HG03571 (cell line): ENCODE measurements at regions not wholly inside any gene's neighbourhood (a gene's known extent, or its start where the extent isn't known, plus 50 kb on each side); places are given as distances from the start of the nearest gene placed in this dataset.

ENCODE experiments used
- ATAC-seq: cut with Tn5 transposase; IDR thresholded peaks from one replicate; pipeline ENCODE4 v1.9.1; 2021; ENCODE audit not compliant: unreplicated experiment

DNA sequence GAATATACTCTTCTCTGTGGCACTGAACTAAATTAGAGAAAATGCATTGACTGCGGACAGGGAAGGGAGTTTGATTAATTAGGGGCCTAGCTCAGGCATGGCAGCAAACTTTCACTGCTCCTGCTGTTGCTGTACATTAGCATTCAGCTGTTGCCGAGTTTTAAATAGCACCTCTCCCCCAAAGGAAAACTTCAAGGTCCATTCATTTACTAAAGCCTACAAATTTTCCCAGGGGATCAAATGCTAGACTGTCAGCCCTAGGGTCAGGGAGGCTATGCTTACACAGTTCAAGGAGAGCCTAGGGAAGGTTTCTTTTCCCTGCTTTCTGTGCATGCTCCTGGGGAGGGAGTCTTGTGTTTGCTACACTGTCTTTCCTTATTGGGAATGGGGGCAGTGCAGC lies 60.0 kb upstream of the GZMB start:
- ATAC-seq, result no peak

DNA sequence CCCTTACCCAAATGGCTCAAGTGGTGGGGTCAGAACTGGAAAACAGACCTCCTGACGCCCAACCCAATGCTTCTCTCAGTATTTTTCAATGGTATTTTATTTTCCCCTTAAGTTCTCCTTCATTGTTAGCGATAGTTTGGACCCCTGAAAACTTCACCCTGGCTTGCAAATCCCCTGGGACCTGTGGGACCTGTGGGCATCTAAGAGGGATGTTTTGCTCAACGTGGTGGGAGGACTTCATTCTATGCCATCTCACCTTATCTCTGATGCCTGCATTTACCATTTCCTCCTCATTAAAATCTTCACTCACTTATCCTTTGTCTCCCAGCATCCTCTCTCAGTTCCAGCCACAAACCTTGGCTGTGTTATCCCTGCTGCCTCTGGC lies 59.4 kb upstream of the GZMB start:
- no peak for ATAC-seq

DNA sequence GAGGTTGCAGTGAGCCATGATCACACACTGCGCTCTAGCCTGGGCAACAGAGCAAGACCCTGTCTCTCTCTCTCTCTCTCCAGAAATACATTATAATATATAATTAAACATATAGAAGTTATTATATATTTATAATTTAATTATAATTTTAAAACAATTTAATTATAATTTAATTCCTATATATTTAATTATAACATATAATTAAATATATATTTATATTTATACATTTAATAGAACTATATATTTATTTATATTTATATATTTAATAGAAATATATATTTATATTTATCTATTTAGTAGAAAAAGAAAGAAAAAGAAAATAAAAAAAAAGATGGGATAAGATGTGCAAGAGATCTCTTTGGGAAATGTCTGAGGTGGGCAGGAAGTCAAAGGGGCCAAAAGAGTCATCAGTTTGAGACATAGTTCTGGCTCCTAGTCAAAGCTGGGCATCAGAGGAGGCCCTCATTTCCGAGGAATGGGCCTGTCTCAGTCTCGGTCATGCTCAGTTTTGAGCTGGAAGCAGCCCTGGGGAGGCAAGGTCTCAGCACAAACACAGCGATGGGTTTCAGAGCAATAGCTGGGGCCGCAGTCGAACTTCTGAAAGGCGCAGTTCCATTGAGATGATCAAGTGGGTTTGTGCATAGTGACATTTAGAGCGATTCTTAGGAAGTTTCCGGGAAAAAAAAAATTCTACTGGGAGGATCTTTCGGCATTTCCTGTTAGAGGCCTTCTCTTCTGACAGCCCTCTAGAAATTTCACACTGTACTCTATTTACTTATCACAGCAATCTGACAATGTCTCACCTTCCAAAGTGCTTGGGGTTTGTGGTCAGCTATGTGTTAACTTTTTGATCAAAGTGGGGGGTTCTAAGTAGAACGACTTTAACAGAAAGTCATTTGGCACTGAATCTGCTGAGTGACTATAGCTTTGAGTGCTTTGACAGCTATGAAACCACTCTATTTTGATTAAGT lies 58.7 kb upstream of the GZMB start:
- no peak for ATAC-seq

DNA sequence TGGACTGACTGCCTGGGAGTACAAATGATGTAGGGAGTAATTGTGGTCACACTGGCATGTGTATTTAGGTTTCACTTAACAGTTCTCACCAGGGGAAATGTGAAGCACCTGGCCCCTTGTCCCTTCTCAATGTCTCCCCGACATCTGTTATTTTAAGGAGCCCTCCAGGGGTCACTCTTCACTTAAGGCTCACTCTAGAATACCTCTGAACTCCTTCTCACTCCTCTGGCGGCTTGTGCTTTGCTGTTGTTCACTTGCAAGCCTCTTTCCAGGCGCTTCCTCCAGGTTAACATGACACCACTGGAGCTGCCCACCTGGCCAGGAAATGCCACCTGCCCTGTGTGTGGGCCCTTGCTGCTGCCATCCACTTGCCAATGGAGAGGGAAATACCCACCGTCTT lies 56.5 kb upstream of the GZMB start:
- ATAC-seq, result no peak

DNA sequence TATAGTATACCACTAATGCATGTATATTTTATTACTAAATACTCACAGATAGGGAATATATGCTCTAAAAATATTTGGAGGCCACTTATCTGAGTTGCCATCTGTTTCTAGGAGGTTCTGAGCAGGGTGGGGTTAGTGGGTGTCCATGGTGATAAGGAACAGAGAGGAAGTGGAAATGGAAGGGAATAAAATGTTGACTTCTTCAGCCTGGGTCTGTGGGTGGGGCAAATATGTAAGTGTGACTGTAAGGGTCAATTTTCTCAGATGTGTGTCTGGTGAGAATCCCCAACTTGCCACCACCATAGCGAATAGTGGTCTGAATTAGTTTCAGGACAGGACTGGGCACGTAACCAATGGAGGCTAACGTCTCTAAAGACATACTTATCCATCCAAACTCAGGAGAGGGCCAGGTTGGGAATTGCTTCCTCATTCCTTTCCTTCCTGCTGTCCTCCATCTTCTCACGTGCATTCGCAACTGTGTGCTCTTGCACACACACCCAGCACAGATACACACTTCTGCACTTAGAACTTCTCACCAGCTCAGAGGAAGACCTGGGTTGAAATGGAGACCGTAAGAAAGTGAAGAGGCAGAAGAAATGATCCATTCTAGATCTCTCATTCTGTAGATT lies 54.2 kb upstream of the GZMB start:
- ATAC-seq, result no peak
